ENCODE measurements at regions not wholly inside any gene's neighbourhood (a gene's known extent, or its start where the extent isn't known, plus 50 kb on each side); places are given as distances from the start of the nearest gene placed in this dataset.

DNA sequence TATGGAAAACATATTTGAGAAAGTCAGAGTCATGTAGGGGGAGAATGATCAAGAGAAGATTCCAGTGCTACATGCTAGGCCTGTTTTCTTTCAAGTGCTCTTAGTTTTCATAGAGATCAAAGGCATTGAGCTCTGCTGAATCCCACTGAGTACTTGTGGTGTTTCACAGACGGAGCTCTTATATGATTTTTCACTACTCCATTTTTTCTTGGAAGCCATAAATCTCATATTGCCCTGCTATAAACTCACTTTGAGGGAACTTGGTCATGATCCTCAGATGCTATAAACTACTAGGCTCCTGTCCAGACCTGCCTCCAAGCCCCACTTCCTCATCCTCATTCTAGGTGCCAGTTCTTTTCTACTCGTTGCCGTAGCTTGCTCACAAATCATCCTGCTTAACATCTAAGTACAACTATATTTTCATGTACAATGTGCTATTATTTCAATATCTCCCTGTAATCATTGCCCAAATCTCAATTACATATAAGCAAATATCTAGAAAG lies 180.8 kb upstream of the CCDC179 start:
- no peak for DNase-seq (ENCODE audit: low spot score)

DNA sequence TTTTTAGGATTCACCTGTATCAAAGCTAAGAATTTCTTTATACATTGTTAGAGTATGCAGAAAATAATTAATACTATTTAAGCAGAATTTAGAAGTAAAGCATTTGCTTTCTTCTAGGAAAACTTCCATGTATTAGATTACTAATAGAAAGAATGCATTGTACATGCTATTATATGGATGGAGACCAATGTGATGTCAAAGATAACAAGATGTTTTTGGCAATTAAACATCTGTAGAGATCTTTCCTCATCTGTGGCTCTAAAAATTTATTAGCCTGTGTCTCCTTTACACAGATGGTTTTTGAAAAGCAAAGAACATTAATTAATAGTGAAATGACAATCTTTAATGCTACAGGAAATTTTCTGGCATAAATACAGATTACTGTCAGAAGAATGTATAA lies 198.4 kb upstream of the CCDC179 start:
- no peak for DNase-seq (ENCODE audit: low spot score)

DNA sequence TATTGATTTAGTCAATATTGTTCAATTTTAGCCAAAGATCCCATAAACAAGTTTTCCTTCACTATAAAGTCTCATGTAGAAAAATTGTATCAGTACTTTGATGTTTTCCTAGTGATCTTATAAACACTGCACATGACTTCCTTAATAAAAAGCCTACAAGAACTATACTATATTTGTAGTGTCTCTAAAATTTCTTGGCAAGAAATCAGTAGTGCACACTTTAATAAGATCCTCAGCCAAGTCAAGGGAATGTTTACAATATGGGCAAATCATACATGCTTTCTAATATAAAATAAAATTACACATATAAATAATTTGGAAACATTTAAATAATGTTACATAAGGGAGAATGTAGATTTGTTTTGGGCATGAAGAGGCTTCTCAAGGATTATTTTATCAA lies 203.0 kb upstream of the CCDC179 start:
- no peak for DNase-seq (ENCODE audit: low spot score)

DNA sequence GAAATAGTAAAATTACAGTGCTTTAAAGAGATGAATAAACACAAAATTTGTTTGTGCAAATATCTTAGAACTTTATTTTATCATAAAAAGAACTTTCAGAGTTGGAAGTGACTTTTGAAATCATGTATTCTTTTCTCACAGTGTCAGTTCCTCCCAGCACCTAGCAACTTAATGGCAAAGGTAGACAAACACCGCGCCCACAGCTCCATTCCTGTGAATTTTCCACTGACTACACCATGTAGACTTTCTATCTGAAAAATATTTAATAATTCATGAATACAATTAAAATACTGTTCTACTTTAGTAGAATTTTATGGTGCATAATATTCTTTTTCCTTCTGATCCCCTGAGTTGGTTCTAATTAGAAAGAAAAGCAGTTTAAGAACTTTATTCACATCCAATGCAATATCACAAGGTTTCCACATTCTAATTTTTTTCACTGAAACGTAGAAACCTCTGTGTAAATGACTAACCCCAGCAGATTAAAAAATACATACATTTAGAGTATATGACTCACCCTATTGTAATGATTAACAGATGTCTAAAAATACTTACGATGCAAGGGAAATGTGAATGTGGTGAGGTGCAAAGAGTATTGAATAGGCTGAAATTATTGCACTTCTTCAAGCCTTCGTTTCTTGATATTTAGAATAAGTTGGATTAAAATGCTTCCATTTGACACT lies 218.2 kb upstream of the CCDC179 start:
- DNase-seq (ENCODE audit: low spot score) = no peak

DNA sequence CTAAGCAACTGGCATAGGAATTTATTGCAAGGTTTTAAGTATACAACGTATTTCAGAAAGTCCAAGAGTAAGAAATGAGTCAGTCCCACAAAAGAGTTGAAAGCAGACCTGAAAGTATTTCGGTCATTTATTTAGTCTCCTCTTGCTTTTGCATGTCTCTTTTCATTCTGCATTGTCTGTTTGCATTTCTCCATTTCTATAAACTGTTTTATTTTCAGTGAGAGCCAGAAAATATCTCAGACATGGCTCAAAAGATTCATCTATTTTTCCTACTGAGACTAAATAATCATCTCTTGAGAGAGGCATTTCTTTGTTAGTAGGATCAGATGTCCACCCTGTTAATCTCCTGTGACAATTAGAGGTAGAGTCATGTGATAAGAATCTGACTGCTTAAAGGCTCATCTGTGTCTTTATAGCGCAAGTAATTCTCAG lies 219.1 kb upstream of the CCDC179 start:
- DNase-seq (ENCODE audit: low spot score) = no peak

DNA sequence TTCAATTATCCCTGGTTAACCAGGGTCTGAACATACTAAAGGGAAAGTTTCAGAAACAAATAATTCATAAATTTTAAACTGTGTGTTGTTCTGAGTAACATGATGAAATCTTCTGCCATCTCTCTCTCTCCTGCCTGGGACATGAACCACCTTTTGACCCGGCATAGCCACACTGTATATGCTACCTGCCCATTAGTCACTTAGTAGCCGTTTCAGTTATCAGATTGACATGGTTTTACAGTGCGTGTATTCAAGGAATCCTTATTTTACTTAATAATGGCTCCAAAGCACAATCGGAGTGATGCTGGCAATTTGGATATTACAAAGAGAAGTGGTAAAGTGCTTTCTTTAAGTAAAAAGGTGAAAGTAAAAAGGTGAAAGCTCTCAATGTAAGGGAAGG lies 227.1 kb upstream of the CCDC179 start:
- DNase-seq (ENCODE audit: low spot score) = no peak

DNA sequence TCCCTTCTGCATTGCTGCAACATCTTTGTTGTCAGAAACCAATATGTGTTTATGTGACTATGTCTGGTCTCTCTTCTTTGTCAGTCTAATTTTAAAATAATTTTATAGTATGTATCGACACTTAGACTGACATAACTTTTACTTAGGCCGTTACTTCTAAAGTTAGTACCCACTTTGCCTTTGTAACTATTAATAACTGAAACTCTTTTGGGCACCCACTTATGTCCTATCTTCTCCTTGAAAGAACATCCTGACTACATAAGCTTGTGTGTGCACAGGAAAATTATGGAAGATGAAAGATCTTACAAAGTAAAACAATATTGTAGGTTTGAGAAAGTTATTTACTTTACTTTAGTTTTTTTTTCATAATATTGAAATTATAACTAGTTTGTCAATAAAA lies 230.4 kb upstream of the CCDC179 start:
- no peak for DNase-seq (ENCODE audit: low spot score)

DNA sequence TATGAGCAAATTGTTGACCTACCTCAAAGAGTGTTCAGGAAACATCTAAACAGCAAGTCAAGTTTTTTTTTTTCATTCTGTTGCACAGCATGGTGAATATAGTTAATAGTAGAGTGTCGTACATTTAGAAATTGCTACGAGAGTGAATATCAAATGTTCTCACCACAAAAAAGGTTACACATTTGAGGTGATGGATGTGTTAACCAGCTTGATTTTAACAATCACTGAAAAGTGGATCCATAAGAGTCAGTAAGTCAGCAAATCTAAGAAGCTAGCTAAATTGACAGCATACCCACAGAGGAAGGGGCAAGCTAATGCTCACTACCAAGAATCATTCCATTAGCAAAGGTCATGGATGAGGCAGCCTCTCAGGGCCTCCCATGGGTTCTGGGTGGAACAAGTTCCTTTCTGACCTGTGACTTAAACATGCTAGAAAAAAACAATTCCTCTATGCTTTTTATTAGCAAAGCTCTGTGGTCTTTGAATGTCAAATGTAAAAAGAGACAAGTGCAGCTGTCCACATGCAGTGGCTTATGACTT lies 235.4 kb upstream of the CCDC179 start:
- DNase-seq (ENCODE audit: low spot score) = no peak

DNA sequence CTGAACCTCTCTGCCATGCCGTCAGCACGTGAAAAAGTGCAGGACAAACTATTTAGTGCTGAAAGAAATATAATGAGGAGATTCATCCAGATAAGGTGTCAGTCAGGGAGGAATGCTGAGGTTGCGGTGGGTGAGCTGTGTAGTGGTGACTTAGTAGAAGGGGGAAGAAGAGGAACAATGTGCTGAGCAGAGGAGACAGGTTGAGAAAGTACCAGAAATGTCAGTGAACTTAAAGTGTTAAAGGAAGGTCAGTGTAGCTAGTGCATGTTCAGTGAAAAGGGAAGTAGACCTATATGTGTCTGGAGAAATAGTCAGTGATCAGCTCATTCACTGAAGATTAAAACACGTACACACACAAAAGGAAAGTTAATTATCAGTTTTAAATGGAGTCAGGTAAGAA lies 237.6 kb upstream of the CCDC179 start:
- DNase-seq (ENCODE audit: low spot score) = no peak

DNA sequence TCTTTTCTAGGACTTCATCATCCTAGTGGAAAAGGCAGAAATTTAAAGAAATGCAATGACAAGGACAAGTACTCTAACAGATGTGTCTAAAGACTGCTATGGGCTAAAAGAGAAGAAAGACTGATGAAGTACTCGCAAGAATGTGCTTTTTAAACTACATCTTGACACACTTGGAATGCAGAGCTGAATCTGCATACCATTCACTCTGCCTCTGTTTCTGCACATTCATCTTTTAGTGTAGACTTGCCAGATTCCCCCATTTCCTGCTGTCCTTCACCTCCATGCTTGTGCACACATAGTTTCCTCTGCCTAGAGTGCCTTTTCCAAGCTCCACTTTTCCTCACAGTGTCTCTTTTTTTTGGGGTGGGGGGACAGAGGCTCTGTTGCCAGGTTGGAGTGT lies 239.0 kb upstream of the CCDC179 start:
- DNase-seq (ENCODE audit: low spot score) = no peak

DNA sequence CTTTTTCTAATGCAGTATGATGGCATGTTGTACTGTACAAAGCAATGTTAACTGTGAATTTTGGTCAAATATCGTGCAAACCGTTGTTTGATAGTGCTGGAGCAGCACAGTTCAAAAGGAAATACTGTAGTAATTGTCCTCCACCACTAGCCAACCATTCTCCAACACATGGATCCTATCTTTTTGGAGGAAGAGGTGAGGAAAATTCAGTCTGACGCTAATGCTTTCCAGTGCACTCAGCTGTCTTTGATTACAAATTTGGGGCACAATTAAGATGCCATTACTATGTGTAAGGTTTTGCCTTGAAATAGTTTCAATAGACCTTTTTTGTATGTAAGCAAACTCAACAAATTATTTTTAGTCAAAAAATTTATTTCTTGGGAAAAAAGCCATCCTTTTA lies 240.5 kb upstream of the CCDC179 start:
- no peak for DNase-seq (ENCODE audit: low spot score)

DNA sequence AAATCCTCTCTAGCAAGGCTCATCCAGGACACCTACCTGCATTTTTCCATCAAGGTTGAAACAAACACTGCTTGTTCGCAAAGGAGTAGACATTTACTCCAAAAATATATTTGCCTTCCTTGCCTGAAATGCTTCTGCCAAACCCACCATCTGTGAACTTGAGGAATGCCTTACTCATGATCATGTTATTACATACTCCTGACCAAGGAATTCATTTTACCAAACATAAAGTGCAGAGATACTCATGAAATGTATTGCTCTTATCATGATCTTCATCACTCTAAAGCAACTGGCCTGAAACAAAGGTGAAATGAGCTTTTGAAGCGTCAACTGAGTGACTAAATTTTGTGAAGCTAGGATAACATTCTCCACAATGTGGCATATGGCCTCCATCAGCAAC lies 243.1 kb upstream of the CCDC179 start:
- no peak for DNase-seq (ENCODE audit: low spot score)

DNA sequence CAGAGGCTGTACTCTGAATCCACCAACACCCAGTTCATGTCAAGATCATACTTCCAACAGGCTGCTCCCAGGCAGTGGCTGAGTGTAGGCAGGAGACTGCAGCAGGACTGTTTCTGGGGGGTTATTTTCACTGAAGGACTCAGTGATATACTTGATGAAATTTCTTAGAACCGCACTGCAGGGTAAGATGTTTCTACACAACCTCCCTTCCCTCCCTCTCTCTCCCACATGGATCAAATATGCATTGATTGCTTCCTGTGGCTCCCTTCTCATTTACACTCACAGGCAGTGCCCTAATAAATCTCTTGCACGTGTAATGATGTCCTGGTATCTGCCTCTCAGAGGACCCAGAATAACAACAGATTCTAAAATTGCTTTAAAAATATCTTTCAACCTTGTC lies 251.3 kb upstream of the CCDC179 start:
- DNase-seq (ENCODE audit: low spot score) = no peak

DNA sequence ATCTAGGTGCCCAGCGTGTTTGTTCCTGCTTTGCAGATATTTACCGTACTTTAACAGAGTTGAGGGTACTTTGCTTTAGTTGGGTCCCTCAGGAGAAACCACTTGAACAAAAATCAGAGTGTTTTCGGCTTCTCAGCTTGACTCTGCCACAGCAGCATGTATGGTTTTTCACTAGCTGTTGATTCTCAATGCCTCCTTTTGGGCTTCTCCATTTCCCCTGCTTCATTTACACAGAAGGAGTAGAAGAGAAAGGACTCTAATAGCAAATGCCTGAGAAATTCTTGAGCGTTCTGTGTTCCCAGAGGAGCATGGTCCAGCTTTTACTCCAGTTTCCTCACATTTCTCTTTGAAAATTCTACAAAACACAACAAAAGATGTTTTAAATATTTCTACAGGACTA lies 252.1 kb upstream of the CCDC179 start:
- DNase-seq (ENCODE audit: low spot score) = no peak

DNA sequence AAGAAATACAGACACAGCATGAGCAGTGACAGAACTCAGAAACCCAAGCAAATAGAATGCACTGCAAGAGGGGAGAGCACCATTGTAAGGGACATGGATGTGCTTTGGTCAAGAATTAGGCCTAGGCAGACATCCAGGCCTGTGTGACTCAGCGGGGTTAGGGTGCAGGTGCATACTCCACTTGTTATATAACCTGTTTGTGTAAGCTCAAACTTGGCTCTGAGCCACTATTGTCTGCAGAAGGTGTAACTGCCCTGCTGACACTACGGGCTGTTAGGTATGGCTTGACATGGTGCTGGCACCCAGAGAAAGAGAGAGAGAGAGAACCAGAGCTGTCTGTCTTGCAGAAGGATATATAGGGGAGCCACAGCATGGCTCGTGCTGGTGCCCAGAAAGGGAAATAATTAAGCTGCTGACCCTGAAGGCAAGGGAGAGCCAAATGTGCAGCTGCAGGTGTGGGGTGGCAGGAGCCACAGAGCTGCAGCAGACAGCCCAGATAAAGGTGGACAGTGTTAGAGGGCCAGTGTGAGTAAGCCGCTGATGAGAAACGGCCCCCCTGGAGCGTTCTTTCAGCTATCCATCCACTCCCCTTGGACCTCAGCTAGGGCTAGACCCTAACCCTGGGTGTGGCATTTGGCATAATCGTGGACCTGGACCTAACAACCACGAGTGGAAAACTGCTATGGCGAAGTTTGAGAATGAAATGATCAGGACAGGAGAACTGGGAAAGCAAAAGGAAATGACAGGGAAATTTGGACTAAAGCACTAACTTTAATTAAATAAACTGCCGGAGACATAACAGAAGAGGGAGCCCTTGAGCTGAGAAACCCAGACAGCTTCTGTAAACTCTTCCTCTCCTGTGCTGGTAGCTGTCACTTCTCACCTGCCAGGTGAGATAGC lies 253.0 kb upstream of the CCDC179 start:
- peak; percentile 45 for DNase-seq (ENCODE audit: low spot score)

DNA sequence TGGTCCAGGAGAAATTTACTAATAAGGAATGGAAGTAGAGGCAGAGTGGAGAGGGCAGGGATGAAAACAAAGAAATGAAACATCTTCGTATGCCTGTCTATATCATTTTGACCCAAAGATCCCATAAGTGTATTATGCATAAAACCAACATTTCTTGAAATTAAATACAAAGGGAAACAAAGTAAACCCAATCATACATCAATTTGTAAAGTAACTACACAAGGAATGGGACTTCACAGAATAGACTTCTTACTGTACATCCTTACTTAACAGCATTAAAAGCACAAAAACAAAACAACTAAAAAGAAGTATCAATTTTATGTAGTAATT lies 253.6 kb upstream of the CCDC179 start:
- no peak for DNase-seq (ENCODE audit: low spot score)

DNA sequence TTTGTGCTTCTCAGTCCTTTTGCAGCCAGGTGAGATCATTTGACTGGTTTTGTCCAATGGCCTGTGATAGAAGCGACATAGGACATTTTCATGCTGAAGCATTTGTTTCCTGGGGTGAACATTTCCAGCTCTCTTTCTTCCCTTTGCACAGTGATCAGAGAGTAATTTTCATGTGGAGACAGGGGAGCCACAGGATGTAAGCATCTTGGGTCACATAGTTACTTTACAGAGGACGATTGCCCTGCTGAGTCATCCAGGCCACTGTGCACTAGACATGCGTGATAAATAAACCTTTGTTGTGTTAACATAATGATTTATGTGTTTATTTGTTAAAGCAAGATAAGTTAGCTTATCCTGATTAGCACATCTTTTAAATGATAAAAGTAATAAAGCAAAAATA lies 263.5 kb upstream of the CCDC179 start:
- DNase-seq (ENCODE audit: low spot score) = no peak

DNA sequence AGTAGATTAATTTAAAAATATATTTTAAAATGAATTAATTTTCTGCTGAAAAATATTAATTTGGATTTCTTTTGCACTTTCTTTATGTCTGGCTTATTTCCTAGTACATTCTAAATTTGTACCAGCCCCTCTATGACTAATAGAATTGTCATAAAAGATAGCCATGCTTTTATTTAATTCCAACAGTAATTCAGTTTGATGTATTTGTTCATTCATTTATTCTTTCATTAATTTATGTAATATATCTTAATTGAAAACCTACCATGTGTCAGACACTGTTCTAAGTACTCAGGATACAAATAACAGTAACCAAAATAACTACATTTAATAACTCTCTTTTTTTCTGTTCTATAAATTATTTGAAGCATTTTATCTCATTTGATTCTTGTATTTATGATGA lies 264.0 kb upstream of the CCDC179 start:
- DNase-seq (ENCODE audit: low spot score) = no peak

DNA sequence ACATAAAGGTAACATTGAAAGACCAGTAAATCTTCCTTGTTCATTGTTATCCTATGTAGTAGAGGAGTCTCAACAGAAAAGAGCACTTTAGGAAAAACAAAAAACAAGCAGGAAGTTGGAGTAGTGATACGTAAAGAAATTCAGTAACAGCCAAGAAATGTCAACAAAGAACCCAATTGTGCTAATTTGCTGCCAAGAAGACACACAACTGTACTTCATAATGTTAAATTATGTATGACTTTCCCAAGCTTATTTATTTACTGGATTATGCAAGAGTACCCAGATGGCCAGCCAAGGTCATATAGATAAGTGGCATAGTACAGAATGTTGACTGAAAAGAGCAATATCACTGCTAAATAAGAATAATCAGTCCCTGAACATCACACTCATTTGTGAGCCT lies 264.7 kb upstream of the CCDC179 start:
- no peak for DNase-seq (ENCODE audit: low spot score)

DNA sequence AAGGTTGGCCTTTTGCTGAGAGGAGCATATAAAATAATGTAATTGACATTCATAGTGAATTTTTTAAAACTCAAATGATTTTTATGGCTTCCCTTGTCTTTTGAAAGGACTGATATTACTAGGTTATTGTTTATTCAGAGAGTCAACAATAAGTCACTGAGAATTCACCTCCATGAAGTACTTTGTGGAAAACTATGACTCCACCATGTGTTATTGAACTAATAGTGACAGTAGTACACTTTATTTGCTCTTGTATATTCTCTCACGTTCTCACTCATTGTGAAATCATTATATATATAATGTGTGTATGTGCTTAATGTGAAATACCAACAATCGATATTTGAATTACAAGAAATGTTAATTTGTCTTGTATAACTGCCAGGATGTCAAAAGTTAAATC lies 267.4 kb upstream of the CCDC179 start:
- no peak for DNase-seq (ENCODE audit: low spot score)

DNA sequence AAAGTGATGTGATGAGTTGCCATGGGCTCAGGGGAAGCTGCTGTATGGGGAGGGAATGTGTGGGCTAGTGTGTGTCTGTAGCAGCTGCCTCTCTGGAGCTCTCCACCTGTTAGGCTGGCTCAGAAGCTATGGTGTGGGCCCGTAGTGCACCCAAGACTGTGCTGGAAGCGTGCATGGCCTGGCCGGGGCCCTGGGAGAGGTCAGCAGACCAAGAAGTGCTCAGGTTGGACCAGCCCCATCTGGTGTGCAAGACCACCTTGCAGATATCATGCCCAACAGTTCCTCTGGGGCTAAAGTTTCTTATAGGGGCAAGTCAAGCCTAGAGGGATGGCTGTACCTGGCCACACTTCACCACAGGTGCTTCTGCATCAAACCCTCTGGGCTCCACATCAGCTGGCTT lies 274.4 kb upstream of the CCDC179 start:
- DNase-seq (ENCODE audit: low spot score) = no peak

DNA sequence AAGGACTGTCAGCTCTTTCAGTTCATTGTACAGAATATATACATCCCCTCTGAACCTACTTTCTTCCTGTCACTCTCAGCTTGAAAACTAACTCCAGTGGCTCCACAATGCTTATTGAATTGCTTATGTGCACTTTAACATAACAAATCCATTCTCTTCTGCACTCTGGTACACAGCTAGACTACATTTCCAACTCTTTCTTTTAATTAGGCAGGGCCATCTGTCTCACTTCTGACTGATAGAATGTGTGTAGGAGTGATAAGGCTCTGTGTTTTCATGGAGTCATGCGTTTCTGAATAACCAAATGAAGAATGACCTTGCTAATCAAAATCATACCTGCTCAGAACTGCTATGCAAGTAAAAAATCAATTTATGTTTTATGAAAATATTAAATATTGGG lies 278.5 kb upstream of the CCDC179 start:
- DNase-seq (ENCODE audit: low spot score) = no peak

DNA sequence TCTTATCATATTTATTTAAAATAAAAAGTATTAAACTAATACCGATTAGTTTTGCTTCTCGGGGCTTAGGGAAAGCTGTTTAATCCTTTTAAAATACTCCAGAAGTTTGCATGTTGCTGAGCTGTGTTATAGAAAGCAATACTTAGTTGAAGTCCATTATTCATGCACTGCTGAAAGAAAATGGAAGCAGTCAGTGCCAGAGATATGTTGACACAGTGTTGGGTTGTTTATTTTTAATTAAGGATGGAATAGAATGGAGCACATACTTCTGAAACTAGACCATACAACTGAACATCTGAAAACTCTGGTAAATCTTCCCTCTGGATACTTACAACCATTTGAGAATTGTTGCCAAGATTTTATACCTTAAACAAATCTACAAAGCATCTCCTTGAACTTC lies 282.7 kb upstream of the CCDC179 start:
- no peak for DNase-seq (ENCODE audit: low spot score)

All from NAMALWA (cell line).